Fibroblast of pulmonary artery (primary cell): ENCODE measurements at regions not wholly inside any gene's neighbourhood (a gene's known extent, or its start where the extent isn't known, plus 50 kb on each side); places are given as distances from the start of the nearest gene placed in this dataset.
A peak's percentile ranks its signal among the peaks of the same experiment; 100 is the strongest.
"Not testable (repeated sequence)": the region's sequence is repeated elsewhere in the genome, so short reads cannot be mapped to it uniquely, and the experiment has no call there.

Experiments
- DNase-seq: peaks from one replicate; pipeline ENCODE4 v3.0.0-alpha.2; 2010; ENCODE audit warnings: low read depth
- H3K4me3 ChIP-seq: replicated peaks from 2 replicates; pipeline ENCODE4 v1.5.1; 2011; ENCODE audit warnings: low read depth, mild to moderate bottlenecking, control low read depth, low read length, moderate library complexity
- TF ChIP-seq, protein P1 (sequence below): IDR thresholded peaks from 2 replicates; pipeline ENCODE4 v1.5.1; 2011; ENCODE audit warnings: mild to moderate bottlenecking, control low read depth, low read length, inconsistent platforms; ENCODE audit errors: missing control alignments

DNA sequence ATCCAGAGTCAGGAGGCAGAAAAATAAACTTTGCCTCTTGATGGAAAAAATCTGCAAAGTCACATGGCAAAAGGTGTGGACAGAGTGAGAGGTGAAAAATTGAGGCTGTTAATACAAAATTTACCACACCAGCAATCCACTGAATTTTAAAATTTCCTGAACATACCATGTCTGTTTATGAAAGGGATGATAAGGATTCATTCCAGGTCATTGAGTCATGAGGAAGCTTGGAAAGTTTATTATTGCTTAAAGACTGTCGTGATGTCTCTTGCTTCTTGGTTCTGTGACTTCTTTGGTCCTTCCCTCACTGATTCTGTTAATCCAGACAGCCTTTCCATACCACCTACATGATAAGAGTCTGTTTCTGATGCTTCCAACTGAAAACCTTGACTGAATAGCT, 73.2 kb downstream of the TTC6 start:
- TF ChIP-seq, protein P1, sequence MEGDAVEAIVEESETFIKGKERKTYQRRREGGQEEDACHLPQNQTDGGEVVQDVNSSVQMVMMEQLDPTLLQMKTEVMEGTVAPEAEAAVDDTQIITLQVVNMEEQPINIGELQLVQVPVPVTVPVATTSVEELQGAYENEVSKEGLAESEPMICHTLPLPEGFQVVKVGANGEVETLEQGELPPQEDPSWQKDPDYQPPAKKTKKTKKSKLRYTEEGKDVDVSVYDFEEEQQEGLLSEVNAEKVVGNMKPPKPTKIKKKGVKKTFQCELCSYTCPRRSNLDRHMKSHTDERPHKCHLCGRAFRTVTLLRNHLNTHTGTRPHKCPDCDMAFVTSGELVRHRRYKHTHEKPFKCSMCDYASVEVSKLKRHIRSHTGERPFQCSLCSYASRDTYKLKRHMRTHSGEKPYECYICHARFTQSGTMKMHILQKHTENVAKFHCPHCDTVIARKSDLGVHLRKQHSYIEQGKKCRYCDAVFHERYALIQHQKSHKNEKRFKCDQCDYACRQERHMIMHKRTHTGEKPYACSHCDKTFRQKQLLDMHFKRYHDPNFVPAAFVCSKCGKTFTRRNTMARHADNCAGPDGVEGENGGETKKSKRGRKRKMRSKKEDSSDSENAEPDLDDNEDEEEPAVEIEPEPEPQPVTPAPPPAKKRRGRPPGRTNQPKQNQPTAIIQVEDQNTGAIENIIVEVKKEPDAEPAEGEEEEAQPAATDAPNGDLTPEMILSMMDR, result no peak
- H3K4me3 ChIP-seq, result no peak overlapping the region
- peak; percentile 52 for DNase-seq

DNA sequence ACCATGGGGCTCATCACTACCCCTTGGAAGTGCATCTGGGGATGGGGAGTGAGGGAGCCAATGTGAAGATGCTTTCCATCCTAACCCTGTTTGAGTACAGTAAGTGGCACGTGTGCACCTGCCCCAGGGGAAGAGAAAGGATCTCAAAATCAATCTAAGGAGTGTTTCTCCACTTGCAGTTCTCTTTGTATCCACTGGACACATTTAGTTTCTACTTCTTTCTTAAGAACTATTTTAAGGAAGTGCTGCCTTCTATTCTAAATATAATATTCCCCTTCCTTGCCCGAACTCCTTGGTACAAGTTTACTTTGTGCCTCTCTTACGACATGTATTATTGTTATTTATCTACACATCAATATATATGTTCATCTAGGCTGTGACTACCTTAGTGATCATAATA, 73.8 kb downstream of the TTC6 start:
- no peak overlapping the region for H3K4me3 ChIP-seq
- TF ChIP-seq, protein P1, result no peak
- no peak for DNase-seq

DNA sequence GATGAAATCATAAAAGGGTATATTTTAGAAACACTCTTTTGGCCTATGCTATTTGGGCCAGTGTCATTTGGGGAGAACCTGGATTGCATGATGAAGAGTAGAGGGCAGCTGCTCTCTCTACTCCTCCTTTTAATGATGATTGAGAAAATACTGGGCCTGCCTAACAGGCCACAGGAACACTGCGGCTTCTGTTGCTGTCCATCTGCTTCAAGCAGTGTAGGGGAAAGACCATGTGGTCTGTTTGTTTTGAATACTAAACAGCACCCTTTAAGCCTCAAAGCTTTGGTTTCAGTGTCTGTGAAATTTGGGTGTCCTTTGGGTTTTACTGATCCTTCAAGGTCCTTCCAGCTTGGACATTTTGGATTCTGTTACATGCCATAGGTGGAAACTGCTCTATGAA, 78.0 kb downstream of the TTC6 start:
- no peak overlapping the region for H3K4me3 ChIP-seq
- DNase-seq, result no peak
- TF ChIP-seq, protein P1, result no peak

DNA sequence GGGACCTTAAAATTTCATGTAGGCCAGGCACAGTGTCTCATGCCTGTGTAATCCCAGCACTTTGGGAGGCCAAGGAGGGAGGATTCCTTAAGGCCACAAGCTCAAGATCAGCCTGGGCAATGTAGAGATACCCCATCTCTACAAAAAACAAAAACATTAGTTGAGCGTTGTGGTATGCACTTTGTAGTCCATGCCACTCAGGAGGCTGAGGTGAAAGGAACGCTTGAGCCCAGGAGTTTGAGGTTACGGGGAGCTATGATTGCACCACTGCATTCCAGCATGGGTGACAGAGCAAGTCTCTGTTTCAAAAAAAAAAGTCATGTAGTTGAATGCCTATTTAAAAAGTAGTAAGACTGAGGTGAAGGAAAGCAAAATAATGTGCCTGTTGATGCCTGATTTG, 83.5 kb downstream of the TTC6 start:
- no peak for DNase-seq
- H3K4me3 ChIP-seq, result no peak overlapping the region
- TF ChIP-seq, protein P1, result no peak

DNA sequence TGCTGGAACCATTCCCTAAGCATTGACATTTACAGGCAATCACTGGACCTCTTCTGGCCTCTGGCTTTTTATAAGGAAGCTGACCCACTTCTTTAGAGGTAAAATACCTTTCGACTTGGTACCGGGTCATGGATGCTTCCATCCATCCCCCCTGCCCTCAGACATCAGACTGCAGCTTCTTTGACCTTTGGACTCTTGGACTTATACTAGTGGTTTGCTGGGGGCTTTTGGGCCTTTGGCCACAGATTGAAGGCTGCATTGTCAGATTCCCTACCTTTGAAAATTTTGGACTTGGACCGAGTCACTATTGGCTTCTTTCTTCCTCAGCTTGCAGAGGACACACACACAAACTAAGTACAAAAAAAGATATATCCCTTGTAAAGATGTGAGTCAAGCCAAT, 86.1 kb downstream of the TTC6 start:
- no peak overlapping the region for H3K4me3 ChIP-seq
- no peak for DNase-seq
- TF ChIP-seq, protein P1, result no peak

DNA sequence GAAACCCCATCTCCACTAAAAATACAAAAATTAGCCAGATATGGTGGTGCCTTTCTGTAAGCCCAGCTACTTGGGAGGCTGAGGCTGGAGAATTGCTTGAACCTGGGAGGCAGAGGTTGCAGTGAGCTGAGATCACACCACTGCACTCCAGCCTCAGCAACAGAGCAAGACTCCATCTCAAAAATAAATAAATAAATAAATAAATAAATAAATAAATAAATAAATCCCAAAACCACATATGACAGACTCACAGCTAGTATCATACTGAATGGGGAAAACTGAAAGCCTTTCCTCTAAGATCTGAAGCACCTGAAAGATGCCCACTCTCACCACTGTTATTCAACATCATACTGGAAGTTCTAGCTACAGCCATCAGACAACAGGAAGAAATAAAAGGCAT, 97.3 kb downstream of the TTC6 start:
- not testable (repeated sequence) for H3K4me3 ChIP-seq

DNA sequence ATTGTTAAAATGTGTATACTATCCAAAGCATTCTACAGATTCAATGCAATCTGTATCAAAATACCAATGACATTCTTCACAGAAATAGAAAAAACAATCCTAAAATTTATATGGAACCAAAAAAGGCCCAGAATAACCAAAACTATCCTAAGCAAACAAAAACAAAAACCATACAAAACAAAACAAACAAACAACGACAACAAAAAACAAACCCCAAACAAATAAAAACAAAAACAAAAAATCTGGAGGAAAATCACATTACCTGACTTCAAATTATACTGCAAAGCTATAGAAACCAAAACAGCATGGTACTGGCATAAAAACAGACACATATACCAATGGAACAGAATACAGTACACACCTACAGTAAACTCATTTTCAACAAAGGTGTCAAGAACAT, 98.0 kb downstream of the TTC6 start:
- DNase-seq, H3K4me3 ChIP-seq: not testable (repeated sequence)

More for the DNA sequence above, 97.3 kb downstream of the TTC6 start:
- DNase-seq, result not testable (repeated sequence)

DNA sequence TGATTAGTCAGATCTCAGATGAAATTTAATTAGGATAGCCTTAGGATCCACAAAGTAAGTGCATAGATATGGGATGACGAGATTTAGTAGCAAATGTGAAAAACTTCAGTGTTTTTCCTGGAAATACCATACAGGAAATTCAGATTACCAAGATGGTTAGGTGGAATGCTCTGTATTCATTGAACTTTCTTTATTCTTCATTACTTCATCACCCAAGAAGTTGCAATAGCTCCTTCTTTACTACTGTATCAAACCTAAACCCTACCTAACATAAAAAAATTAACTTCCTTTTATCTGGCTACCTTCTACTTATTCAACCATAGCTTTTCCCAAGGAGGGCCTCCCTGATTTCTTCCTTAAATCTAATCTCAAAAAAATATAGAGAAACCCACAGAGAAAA, 100.4 kb downstream of the TTC6 start:
- H3K4me3 ChIP-seq, result no peak overlapping the region
- DNase-seq, result no peak
- TF ChIP-seq, protein P1, result no peak
